Fibroblast of lung (primary cell): ENCODE measurements at regions not wholly inside any gene's neighbourhood (a gene's known extent, or its start where the extent isn't known, plus 50 kb on each side); places are given as distances from the start of the nearest gene placed in this dataset.

Experiments used
- EZH2 ChIP-seq: IDR thresholded peaks from 2 replicates; pipeline ENCODE4 v1.5.1; 2012; ENCODE audit warnings: low read length, control low read depth, mild to moderate bottlenecking; ENCODE audit errors: missing control alignments
- TF ChIP-seq, protein P1 (sequence below), 2 donors: IDR thresholded peaks in 1 of 2; conservative IDR thresholded peaks in 1 of 2; 1 replicate in 1 of 2; 2 replicates in 1 of 2; pipeline ENCODE4 v1.5.1; 2011 to 2012; ENCODE audit warnings: low read length in 2 of 2, control low read depth in 1 of 2, inconsistent platforms in 1 of 2, low read depth in 1 of 2, mild to moderate bottlenecking in 1 of 2

DNA sequence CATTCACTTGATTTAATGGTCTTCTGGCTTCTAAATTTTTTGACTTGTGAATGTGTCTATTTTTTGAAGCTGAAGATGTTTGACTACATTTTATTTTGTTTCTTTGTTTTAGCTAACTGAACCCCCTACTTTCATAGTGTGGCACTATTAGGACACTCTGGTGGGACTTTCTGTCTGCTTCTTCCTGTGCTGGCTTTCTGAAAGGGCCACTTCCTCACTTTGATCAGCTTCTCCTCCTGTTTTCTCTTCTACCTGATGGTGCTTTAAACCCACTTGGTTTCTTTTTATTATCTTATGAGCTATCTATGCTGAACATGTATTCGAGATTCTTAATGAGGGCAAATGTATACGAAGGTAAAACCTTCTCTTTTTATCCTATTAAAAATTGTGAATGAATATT is 186.1 kb upstream of the CASK start:
- TF ChIP-seq, protein P1, sequence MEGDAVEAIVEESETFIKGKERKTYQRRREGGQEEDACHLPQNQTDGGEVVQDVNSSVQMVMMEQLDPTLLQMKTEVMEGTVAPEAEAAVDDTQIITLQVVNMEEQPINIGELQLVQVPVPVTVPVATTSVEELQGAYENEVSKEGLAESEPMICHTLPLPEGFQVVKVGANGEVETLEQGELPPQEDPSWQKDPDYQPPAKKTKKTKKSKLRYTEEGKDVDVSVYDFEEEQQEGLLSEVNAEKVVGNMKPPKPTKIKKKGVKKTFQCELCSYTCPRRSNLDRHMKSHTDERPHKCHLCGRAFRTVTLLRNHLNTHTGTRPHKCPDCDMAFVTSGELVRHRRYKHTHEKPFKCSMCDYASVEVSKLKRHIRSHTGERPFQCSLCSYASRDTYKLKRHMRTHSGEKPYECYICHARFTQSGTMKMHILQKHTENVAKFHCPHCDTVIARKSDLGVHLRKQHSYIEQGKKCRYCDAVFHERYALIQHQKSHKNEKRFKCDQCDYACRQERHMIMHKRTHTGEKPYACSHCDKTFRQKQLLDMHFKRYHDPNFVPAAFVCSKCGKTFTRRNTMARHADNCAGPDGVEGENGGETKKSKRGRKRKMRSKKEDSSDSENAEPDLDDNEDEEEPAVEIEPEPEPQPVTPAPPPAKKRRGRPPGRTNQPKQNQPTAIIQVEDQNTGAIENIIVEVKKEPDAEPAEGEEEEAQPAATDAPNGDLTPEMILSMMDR (conservative IDR thresholded peaks at IDR 0.05 in 1 of 2, IDR thresholded peaks at IDR 0.05 in 1 of 2; ENCODE audit: low read depth in 1 of 2, low read length in 2 of 2) = no peak
- TF ChIP-seq EZH2 = no peak
